ENCODE measurements at regions not wholly inside any gene's neighbourhood (a gene's known extent, or its start where the extent isn't known, plus 50 kb on each side); places are given as distances from the start of the nearest gene placed in this dataset.

DNA sequence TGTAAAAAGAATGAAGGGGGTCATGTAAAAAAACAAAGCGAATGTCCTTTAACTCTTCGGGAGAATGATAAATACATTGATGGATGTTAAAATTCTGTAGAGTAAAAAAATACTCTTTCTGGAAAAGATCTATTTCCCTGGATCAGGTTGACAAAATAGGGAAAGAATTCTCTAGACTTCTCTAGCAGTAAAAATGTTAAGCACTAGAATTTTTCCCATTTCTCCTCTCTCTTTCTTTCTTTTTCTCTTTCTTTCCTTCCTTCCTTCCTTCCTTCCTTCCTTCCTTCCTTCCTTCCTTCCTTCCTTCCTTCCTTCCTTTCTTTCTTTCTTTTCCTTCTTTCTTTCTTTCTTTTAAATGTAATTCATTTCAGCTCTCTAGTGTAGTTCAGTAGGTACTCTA, 552.5 kb downstream of the LRFN5 start:
- no peak for DNase-seq

DNA sequence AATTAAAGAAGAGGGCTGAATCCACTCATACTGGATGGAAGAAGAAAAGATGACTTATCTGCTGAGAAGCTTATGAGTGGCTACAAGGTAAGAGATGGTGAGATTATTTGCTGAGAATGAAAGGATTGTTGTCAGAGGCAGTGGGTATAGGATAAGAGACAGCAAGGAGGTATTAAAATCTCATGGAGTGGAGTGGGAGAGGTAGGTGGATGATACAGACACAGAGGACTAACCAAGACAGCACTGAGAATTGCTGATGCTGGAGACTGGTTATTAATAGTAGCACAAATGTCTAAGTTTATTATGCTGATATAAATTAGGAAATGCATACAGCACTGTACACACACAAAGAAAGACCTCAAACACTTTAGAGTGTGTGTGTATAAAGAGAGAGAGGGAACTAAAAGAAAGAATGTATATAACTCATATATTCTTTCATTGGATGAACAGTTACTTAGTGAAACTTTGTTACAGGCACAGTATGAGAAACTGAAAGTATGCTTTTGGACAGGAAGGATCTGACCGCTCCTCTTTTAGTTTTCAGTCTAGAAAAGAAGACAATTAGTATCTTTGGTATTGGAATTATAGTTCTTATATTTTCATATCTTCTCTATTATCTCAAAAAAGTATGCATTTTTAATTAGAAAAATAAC, 543.1 kb downstream of the LRFN5 start:
- DNase-seq, result no peak

DNA sequence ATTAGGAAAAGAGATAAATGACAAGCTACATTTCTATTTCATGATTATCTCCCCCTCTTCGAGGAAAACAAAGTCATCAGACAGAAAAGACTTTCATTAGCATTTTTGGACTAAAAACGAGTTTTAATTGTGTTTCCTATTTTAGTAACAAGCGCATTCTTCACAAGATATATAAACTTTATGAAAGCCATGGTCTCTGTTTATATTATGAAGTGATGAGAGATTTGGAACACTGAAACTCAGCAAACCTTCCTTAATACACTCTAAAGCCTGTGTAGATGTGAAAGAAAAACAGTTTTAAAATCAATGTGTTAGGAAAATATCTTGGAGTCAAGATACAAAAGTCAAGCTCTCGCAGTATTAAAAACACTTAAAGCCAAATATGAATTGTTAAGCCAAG, 539.1 kb downstream of the LRFN5 start:
- DNase-seq, result no peak

DNA sequence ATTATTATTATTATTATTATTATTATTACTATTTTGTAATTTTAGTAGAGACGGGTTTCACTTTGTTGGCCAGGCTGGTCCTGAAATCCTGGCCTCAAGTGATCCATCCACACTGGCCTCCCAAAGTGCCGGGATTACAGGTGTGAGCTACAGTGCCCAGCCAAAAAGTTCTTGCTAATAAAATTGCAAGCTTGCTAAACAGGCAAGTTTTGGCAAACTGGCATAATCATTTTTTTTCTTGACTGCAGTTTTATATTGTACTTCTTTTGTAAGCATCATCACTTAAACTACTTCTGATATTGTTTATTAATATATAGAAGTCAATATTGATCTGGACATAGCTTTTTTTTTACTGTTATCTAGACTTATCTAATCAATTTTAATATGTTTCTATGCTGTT, 536.4 kb downstream of the LRFN5 start:
- DNase-seq, result no peak

DNA sequence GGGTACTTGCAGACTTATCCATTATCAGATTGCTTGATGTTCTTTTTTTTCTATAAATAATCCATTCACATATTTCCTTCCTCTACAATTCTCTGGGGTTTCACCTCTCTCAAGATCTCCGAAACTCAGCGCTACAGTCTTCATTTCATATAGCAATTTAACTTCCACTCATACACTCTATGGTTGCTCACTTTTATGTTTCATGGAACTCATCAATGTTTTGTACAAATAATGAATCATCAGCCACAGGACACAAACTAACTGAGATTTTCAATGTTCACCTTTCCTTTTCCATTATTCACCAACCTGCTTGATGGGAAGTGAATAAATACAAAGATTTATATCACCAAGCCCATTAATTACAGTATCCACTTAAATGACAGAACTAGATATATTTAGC, 534.7 kb downstream of the LRFN5 start:
- DNase-seq, result no peak

DNA sequence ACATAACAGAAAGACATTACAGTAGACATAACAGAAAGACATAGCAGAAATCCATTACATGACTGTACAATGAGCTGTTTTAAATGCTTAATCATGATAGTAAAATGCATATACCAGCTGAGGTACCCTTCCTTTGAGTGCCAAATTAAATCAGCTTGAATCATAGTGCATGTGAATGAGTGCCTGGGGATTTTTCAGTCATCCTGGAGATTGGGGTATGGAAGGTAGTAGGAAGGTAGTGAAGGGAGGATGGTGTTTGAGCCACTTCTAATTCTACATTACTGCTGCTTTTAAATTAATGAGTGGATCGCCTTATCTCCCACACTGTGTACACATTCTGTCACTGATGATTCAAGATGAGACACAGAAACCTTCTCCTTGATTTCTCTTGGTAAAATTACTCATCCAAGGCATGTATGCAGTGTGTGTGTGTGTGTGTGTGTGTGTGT, 534.2 kb downstream of the LRFN5 start:
- no peak for DNase-seq

DNA sequence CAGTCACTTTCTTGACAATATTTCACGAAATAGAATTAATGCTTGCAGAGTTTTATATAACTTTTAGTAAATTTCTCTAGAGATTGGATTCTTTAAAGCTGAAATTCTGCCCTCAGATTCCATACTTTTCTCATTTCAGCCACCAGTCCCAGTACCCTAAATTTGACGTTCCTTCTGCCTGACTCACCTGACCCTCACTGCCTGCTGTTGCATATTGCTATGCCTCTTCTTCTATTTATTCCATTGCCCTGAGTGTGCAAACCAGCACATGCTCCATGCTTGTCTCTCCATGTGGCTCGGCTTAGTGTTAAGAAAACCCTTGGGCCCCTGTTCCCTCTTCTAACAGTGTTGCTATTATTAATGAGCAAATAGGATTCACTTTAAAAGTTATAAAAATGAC, 533.3 kb downstream of the LRFN5 start:
- no peak for DNase-seq

DNA sequence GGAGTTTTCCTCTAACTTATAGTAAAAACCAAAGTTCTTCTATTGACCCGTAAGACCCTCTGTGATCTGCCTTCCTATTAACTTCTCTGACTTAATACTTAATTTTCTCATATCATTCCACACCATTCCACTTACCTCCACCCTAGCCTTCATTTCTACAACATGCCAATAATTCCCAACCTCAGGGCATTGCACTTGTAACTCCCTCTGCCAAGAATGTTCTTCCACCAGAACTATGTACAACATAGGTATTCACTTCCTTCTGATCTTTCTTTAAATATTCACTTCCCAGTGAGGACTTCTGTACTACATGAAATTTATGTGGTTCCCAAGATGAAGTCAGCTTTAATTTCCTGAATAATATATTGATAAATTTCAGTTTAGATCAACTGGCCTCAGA, 531.7 kb downstream of the LRFN5 start:
- DNase-seq, result no peak

DNA sequence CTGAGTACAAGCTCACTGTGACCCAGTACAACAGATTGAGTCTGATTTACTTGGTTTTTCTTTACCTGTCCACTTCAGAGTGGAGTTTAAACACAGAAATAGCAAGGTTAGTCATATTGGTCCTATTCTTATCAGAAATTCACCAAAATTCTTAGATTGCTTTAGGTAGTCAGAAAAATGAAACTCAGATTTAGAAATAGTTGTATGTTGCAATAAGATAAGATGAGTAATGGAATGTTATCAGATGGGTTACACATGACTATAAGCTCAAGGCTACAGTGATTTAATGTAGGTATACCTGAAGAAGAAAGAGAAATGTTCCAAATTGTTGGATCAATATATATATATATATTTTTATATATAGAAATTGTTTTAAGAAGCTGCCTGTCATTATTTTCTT, 524.1 kb downstream of the LRFN5 start:
- DNase-seq, result no peak

DNA sequence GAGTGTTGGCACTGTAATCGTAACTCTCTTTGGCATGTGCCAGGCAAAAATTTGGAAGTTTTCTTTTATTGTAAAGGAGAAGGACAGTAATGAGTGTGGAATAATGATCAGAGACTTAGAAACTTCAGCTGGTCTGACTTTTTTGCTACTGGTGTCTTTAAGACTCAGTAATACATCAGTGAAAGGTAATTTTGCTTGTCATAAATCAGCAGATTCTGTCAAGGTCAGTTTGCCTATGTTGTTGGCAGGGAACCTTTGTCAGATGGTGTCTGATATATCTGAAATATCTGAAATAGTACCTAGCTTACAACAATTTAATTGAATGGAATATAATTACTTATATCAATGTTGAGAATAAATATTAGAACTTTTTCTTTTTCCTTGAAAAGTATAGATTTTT, 516.9 kb downstream of the LRFN5 start:
- DNase-seq, result no peak

DNA sequence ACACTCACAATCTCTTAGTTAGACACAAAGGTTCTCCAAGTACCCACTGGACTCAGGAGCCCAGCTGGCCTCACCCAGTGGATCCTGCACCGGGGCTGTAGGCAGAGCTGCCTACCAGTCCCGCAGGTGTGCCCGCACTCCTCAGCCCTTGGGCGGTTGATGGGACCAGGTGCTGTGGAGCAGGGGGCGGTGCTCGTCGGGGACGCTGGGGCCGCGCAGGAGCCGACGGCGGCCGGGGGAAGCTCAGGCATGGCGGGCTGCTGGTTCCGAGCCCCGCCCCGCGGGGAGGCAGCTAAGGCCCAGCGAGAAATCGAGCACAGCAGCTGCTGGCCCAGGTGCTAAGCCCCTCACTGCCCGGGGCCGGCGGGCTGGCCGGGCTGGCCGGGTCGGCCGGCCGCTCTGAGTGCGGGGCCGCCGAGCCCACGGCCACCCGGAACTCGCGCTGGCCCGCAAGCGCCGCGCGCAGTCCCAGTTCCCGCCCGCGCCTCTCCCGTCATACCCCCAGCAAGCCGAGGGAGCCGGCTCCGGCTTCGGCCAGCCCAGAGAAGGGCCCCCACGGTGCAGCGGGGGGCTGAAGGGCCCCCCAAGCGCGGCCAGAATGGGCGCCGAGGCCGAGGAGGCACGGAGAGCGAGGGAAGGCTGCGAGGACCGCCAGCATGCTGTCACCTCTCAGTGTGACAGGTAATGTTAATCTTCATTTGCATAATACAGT, 506.8 kb downstream of the LRFN5 start:
- DNase-seq, result no peak

DNA sequence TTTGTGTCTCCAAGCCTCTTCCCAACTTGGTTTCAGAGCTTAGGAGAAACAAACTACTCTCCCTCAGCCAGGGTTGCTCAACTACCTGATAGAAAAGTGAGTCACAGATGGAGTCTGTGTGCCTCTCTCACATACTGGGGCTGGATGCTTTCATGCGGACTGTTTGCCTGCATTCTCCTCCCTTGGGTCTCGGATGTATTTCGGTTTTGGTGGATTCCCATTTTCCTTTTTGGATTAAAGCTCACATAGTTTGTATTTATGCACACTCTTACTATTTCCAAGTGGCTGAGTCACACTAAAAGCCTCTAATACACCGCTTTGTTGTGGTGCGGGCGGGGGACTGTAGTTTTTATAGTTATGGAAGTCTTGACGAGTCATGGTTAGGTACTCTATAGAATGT, 505.4 kb downstream of the LRFN5 start:
- DNase-seq, result no peak

DNA sequence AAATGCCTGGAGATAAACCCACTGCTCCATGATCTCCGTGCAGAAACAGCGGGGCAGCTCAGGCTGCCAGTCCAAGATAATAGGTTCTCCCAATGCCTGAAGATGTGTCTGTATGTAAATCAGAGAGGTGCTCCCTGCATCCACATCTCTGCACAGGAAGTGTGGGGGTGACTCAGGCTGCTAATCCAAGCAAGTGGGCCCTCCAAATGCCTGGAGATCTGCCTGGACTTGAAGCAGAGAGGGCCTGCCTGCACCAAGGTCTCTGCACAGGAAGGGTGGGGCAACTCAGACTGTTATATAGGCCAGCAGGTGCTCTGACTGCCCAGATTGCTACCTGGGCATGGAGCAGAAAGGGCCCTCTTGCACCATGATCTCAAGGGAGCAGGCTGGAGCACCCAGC, 504.7 kb downstream of the LRFN5 start:
- no peak for DNase-seq

DNA sequence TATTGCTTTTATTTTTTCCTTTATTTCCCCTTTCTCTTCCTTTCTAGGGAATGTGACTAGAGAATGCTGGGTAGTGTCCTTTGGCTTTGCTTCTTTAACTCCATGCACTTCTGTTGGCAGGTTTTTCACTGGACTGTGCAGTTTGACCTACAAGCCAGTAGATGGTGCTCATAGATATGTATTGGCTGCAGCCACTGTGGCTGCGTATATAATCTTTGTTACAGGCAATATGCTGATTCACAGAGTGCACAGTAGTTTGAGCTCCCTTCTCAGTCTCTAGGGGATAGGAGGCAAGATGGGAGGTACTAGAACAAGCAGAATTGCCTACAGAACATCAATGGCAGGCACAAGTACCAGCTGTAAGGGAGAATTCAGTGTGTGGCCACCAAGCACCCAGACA, 503.5 kb downstream of the LRFN5 start:
- peak; percentile 23 for DNase-seq

DNA sequence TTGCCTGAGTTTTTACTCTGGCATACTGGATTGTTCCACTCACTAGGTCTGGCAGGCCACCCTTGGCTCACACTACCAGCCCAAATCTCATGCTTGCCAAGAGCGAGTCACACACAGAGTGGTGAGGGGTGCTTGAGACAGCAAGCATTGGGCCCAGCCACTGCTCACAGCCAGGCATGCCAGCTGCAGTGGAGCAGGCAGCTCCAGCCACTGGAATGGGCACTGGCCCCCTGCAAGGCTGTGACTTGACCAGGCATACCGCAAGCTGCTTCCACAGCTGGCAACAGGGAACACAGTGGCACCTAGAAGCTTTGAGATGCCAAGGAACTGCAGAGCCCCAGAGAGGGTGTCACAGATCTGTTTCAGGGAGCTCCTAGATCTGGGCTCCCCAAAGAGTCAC, 488.5 kb downstream of the LRFN5 start:
- no peak for DNase-seq

DNA sequence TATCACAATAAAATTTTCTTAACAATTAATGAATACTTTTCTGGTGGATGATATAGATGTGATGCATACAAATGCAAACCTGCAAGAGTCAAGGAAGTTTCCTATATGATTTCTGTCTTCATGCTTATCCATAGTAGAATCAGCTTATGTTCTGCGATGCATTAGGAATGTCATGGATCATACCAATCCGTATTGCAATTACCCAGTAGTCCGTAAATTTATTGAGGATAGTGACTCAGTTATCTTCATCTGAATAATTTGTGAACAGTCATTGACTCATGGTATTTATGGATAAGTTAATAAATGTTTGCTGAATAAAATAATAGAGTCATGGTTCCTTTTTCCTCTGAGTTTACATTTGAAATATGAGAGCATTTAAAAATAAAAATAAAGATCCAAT, 483.4 kb downstream of the LRFN5 start:
- no peak for DNase-seq

DNA sequence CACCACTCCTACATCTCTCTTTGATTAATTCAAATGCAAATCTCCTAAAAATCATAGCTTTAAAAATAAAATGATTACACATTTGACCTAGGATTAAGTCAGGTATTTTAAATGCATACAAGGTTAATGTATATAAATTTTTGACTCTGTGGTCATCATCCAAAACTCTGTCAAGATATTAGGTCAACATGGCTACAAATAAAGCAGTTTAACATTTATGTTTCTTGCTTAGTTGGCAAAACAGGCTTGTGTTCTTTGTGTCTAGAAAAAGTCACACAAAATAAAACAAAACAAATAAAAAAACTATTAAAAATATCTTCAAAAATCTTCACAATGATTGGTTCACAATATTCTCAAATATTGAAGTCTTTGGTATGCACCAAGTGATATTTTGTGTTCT, 473.2 kb downstream of the LRFN5 start:
- no peak for DNase-seq

DNA sequence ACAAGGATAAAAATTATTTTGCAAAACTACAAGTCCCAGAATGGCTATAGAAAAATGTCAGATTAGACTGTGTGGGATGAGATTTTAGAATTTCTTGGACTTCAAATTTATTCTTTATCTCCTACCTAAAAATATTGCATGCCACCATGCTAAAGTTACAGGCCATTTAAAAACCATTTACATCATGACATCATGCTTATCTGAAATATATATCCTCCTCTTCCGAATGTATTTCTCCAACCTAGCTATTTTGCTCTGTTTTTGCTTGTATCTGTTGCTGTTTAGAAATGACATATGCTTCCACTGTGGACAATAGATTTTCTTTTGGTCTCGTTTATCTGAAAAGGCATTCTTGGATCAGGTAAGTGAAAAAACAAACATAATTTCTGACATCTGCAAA, 471.7 kb downstream of the LRFN5 start:
- DNase-seq, result no peak

DNA sequence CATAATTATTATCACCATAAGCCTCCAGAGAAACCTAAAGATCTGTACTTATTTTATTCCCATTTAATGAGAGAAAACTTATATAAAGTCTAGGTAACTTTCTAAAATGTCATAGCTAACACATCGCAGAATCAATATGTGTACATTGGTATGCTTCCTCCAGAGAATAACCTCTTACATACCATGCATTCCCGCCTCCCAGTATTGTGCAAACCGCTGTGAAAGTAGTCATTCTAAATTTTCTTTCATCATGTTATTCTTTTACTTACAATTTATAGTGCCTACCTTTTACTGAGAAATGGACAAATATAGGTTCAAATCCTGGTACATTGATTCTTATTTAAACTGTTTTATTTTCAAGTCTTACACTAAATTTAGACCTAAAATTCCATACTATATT, 463.4 kb downstream of the LRFN5 start:
- DNase-seq, result no peak

DNA sequence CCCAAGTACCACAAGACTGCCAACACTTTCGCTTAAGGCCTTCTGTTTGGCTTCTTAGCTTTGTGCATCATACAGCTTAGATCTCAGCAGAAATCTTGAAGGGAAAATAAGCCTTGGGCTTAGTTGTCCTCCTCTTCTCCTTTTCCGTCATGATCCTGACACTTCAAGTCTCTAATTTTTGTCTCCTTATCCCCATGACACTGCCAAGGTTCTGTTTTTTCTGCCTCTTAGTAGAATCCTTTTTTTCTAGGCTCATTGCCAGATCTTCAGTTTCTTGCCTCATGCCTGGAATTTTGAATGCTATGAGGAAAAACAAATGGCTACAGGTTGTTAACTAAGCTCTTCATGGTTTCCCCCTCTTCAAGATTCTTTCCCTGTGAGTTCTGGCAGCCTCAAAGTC, 450.4 kb downstream of the LRFN5 start:
- no peak for DNase-seq

DNA sequence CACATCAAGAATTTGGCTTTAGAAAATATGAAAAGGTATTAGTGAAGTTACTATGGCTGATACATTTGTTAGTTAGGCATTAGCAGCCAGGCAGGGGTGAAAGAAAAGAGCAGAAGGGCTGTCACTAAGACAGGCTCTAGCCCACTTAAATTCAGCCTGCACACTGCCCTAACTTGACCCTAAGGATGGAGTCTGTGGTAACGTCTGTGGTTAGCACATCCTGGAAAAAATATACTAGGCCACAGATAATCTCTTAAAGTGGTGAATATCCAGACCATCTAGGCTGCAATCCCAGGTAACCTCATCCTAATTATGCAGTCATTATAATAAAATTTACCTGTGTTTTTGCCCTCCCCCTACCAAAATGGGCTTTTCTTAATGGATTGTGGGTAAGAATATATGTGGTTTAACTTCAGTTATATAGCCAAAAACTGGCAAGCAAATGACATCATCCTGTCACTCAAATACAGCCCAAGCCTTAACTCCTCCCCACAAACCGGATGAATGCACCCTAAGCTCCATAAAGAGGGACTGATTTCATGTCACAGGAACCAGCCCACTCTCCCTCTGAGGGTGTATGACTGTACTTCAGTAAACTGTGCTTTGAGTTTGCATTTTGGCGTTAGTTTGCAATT, 440.9 kb downstream of the LRFN5 start:
- no peak for DNase-seq

DNA sequence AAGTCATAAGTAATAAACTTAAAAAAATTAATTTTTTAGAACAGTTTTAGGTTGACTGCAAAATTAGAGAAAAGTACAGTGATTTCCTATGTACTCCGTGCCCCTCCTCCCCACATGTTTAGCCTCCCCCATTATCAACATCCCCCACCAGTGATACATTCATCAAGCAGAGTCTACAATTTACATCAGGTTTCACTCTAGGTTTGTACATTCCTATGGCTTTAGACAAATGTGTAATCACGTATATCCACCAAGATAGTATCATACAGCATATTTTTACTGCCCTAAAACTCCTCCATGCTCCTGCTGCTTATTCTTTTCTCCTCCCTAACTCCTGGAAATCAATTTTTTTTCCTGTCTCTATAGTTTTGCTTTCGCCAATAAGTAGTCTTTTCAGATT, 438.7 kb downstream of the LRFN5 start:
- no peak for DNase-seq

DNA sequence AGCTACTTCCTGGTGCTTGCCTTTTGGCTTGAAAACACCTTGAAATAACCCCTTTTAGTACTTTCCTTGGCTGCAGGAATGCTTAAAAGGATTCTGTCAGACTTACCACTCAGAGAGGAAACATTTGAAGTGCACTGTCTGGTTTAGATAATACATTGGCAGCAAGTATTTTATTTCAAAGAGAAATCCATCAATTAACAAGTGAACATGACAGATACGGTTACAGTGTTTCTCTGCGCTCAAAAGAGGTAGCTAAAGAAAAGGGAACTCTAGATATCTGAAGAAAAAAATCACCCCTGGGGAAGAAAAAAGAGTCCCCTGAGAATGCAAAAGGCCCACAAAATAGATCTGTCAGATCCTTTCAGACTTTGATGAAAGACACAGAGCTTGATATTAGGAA, 421.9 kb downstream of the LRFN5 start:
- DNase-seq, result no peak

DNA sequence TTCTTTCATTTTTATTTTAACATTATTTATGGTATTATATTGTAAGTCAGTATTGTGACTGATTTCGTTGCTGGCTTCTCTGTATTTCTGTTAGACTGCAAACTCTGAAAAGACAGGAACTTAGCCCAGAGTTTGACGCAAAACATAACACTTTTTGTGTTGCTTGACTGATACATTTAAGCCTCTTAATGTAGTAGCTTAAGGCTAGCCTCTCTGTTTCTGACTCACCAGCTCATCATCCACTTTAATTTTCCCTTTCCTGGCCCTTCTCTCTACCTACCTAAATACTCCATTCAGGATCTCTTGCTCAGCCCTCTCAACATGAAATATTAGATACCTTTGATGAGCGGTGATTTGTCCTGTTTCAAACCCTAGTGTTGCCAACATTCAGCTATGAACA, 420.6 kb downstream of the LRFN5 start:
- no peak for DNase-seq

DNA sequence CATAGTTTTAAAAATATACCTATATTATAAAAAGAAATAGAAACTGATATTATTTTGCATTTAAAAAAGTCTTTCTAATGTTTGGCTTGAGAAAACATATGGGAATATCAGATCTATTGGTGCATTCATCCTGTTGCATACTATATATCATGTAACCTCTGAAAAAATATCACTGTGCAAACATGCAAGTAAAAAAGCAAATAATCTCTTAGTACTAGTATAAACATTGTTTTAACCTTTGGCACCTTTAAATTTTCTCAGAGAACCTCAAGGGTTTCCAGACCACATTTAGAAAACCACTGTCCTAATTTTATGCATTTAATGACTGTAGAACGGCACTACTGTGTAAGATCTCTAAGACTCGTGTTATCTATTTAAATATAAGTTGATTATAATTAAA, 416.8 kb downstream of the LRFN5 start:
- DNase-seq, result no peak
